Suprapubic skin (tissue), 4 donors: ENCODE measurements at regions not wholly inside any gene's neighbourhood (a gene's known extent, or its start where the extent isn't known, plus 50 kb on each side); places are given as distances from the start of the nearest gene placed in this dataset.

ENCODE experiments used
- DNase-seq, 2 donors: peaks; one replicate each; pipeline ENCODE4 v3.0.0-alpha.2; 2019; ENCODE audit warnings: low spot score in 2 of 2
- H3K27ac ChIP-seq: fragments of 200-600 bp; sonication (generic); one replicate; pipeline ENCODE4 v1.5.1; 2019
- H3K27me3 ChIP-seq: fragments of 200-600 bp; sonication (generic); one replicate; pipeline ENCODE4 v1.5.1; 2019
- H3K36me3 ChIP-seq: fragments of 200-600 bp; sonication (generic); one replicate; pipeline ENCODE4 v1.5.1; 2019
- H3K4me1 ChIP-seq: fragments of 200-600 bp; sonication (generic); one replicate; pipeline ENCODE4 v1.5.1; 2019
- H3K4me3 ChIP-seq: fragments of 200-600 bp; sonication (generic); one replicate; pipeline ENCODE4 v1.5.1; 2019; ENCODE audit warnings: mild to moderate bottlenecking
- H3K9me3 ChIP-seq: fragments of 200-600 bp; sonication (generic); one replicate; pipeline ENCODE4 v1.5.1; 2019
- CTCF ChIP-seq, 2 donors: fragments of 200-600 bp in 1 of 2; fragments of 450-650 bp in 1 of 2; sonication (generic) in 1 of 2; IDR thresholded peaks; one replicate each; pipeline ENCODE4 v1.5.1; 2016 to 2019; ENCODE audit warnings: antibody characterized with exemption in 2 of 2, mild to moderate bottlenecking in 1 of 2, moderate library complexity in 1 of 2
- EP300 ChIP-seq: sonication (generic); formaldehyde crosslinking; IDR thresholded peaks from one replicate; pipeline ENCODE4 v1.6.1; 2017; ENCODE audit warnings: antibody characterized with exemption
- POLR2A ChIP-seq, 2 donors: fragments of 450-650 bp; IDR thresholded peaks; one replicate each; pipeline ENCODE4 v1.6.1; 2017; ENCODE audit warnings: antibody characterized with exemption in 2 of 2, mild to moderate bottlenecking in 2 of 2, moderate library complexity in 2 of 2
- POLR2AphosphoS5 ChIP-seq, 3 donors: sonication (generic); formaldehyde crosslinking; IDR thresholded peaks; one replicate each; pipeline ENCODE4 v1.6.1; 2017; ENCODE audit warnings: antibody characterized with exemption in 3 of 3
- WGBS: methylation state at CpG from one replicate; pipeline ENCODE4 v1.1.5; 2018; 5-methylcytosine and 5-hydroxymethylcytosine counted together

DNA sequence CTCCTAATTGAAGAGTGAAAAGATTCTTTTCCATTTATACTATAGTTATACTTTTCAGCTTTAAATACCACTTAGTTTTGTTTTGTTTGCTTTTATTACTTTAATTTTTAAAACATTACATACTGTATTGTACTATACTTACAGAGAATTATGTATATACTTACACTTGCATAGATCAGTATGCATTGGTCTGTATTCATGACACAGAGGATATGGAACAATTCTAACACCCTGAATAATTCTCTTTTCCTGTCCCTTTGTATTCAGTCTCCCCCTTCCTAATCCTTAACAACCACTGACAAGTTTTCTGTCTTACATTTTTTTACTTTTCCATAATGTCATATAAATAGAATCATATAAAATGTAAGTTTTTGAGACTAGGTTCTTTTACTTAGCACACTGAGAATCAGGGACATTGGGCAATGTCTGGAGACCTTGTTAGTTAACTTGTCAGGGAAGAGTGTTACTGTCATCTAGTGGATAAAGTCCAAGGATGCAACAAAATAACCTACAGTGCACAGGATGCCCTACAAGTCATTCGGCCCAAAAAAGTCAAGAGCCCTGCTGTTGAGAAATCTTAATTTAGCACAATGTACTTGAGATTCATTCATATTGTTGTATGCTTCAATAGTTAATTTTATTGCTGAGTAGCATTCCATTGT, 95.7 kb upstream of the MCTP2 start:
- no peaks in the 10 kb centered on the region for H3K27me3 ChIP-seq
- TF ChIP-seq EP300, result no peak
- TF ChIP-seq POLR2A (IDR thresholded peaks at IDR 0.05), result no peak
- no peak for TF ChIP-seq POLR2AphosphoS5 (IDR thresholded peaks at IDR 0.05)
- no peak for TF ChIP-seq CTCF (IDR thresholded peaks at IDR 0.05)
- no peaks in the 10 kb centered on the region for H3K36me3 ChIP-seq
- no peak overlapping the region for H3K27ac ChIP-seq
- no peaks in the 10 kb centered on the region for H3K4me1 ChIP-seq
- WGBS, result 18% methylated on average over 1 of the region's 1 CpG
- H3K4me3 ChIP-seq, result no peak overlapping the region
- DNase-seq, result no peak
- no peaks in the 10 kb centered on the region for H3K9me3 ChIP-seq

- no peaks in the 10 kb centered on the region for H3K36me3 ChIP-seq
- peaks cover 9% of the 10 kb centered on the region for H3K4me1 ChIP-seq
- no peaks in the 10 kb centered on the region for H3K27me3 ChIP-seq
- TF ChIP-seq POLR2A (IDR thresholded peaks at IDR 0.05) (no peak), EP300 (no peak), POLR2AphosphoS5 (IDR thresholded peaks at IDR 0.05) (no peak), CTCF (IDR thresholded peaks at IDR 0.05) (no peak)
- H3K9me3 ChIP-seq, result no peaks in the 10 kb centered on the region
- no peak overlapping the region for H3K4me3 ChIP-seq
- H3K27ac ChIP-seq, result no peak overlapping the region
- DNase-seq, result no peak
Observed at GRCh38 chr15:94131875-94132274, 99.5 kb upstream of the MCTP2 start.

GRCh38 chr15:94130504-94130903, 100.9 kb upstream of the MCTP2 start:
- WGBS, result 82% methylated on average over 4 of the region's 4 CpGs
- no peak overlapping the region for H3K27ac ChIP-seq
- H3K36me3 ChIP-seq, result no peaks in the 10 kb centered on the region
- TF ChIP-seq CTCF (IDR thresholded peaks at IDR 0.05) (no peak), POLR2AphosphoS5 (IDR thresholded peaks at IDR 0.05) (no peak), EP300 (no peak), POLR2A (IDR thresholded peaks at IDR 0.05) (no peak)
- no peak overlapping the region for H3K4me3 ChIP-seq
- no peaks in the 10 kb centered on the region for H3K9me3 ChIP-seq
- H3K27me3 ChIP-seq, result no peaks in the 10 kb centered on the region
- no peak for DNase-seq
- H3K4me1 ChIP-seq, result peaks cover 13% of the 10 kb centered on the region

DNA sequence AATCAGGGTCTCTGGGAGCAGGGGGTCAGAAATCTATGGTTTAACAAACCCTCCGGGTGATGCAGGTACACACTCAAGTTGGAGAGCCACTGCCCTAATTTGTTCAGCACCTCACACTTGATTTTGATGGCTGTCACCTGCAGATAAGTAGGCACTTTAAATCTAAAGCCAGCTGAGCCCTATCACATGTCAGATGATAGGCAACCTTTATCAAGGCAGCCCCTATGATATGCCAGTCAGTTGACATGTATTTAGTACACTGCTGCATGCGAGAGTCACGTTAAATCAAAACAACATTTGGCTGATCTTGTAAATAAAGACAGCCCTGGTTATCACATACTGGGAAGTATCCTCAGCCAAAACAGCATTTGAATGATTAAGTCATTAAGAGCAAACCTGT, 104.4 kb upstream of the MCTP2 start:
- DNase-seq, result no peak
- 79% methylated on average over 3 of the region's 3 CpGs for WGBS
- no peaks in the 10 kb centered on the region for H3K27me3 ChIP-seq

DNA sequence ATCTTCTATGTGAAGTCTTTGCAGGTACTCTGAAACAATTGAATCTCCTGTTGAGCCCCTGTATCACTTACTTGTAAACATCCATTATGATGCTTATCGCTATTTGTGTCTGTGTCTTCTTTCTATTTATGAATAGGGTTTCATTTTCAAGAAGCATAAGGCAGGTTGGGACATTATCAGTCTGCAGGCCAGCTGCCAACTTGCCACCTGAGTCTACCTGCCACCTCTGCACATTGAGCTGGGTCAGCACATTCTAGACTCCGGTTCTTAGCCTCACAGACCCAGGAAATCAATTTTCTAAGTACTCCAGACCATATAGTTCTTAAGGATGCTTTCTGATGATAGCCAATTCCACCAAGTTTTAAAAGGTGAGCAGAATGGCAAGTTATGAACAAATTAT, 105.7 kb upstream of the MCTP2 start:
- Histone ChIP-seq H3K4me3 (no peak overlapping the region), H3K4me1 (peaks cover 21% of the 10 kb centered on the region), H3K27me3 (no peaks in the 10 kb centered on the region), H3K9me3 (no peaks in the 10 kb centered on the region), H3K36me3 (no peaks in the 10 kb centered on the region), H3K27ac (no peak overlapping the region)
- no peak for DNase-seq
- no peak for TF ChIP-seq POLR2AphosphoS5 (IDR thresholded peaks at IDR 0.05)
- no peak for TF ChIP-seq POLR2A (IDR thresholded peaks at IDR 0.05)
- no peak for TF ChIP-seq CTCF (IDR thresholded peaks at IDR 0.05)
- TF ChIP-seq EP300, result no peak
- 75% methylated on average over 2 of the region's 2 CpGs for WGBS

More for the DNA sequence above, 104.4 kb upstream of the MCTP2 start:
- Histone ChIP-seq H3K9me3 (no peaks in the 10 kb centered on the region), H3K27ac (no peak overlapping the region), H3K4me1 (peaks cover 21% of the 10 kb centered on the region), H3K36me3 (no peaks in the 10 kb centered on the region), H3K4me3 (no peak overlapping the region)
- TF ChIP-seq POLR2A (IDR thresholded peaks at IDR 0.05), result no peak
- no peak for TF ChIP-seq CTCF (IDR thresholded peaks at IDR 0.05)
- TF ChIP-seq POLR2AphosphoS5 (IDR thresholded peaks at IDR 0.05), result no peak
- TF ChIP-seq EP300, result no peak
